ENCODE measurements at regions not wholly inside any gene's neighbourhood (a gene's known extent, or its start where the extent isn't known, plus 50 kb on each side); places are given as distances from the start of the nearest gene placed in this dataset.

GRCh38 chr5:152606776-152607364, 201.8 kb upstream of the NMUR2 start:
- TF ChIP-seq CTCF (optimal IDR thresholded peaks at IDR 0.05 in 1 of 3, IDR thresholded peaks at IDR 0.05 in 1 of 3, conservative IDR thresholded peaks at IDR 0.05 in 1 of 3; ENCODE audit: extremely low read depth in 1 of 3, insufficient read depth in 2 of 3, low read length in 3 of 3) (no peak), EZH2 (IDR thresholded peaks at IDR 0.05; ENCODE audit: low read length) (no peak)
